ENCODE measurements at regions not wholly inside any gene's neighbourhood (a gene's known extent, or its start where the extent isn't known, plus 50 kb on each side); places are given as distances from the start of the nearest gene placed in this dataset.

- TF ChIP-seq CTCF (IDR thresholded peaks at IDR 0.05), result no peak
- TF ChIP-seq EP300 (IDR thresholded peaks at IDR 0.05), result no peak
Measured at GRCh38 chr20:43824309-43825050, 90.2 kb upstream of the TOX2 start.

All from upper lobe of left lung (tissue), 4 donors.